Transverse colon (tissue), 4 donors: ENCODE measurements at regions not wholly inside any gene's neighbourhood (a gene's known extent, or its start where the extent isn't known, plus 50 kb on each side); places are given as distances from the start of the nearest gene placed in this dataset.

Experiments used
- DNase-seq: peaks from one replicate; pipeline ENCODE4 v3.0.0-alpha.2; 2019
- H3K27ac ChIP-seq, 4 donors: fragments of 200-600 bp; sonication (generic); 2 replicates each; pipeline ENCODE4 v1.5.1; 2016 to 2018; ENCODE audit warnings: inconsistent platforms in 4 of 4
- H3K27me3 ChIP-seq: fragments of 200-600 bp; sonication (generic); 2 replicates; pipeline ENCODE4 v1.5.1; 2017; ENCODE audit warnings: inconsistent platforms
- H3K36me3 ChIP-seq, 4 donors: fragments of 200-600 bp; sonication (generic); 2 replicates each; pipeline ENCODE4 v1.5.1; 2017 to 2019; ENCODE audit warnings: inconsistent platforms in 4 of 4
- H3K4me1 ChIP-seq, 4 donors: fragments of 200-600 bp; sonication (generic); 2 replicates each; pipeline ENCODE4 v1.5.1; 2017 to 2020; ENCODE audit warnings: inconsistent platforms in 4 of 4
- H3K4me3 ChIP-seq, 4 donors: fragments of 200-600 bp; sonication (generic); 1 replicate in 1 of 4; 2 replicates in 3 of 4; pipeline versions ENCODE4 v1.5.1 to v1.6.1; 2017 to 2019; ENCODE audit warnings: inconsistent platforms in 4 of 4
- H3K9me3 ChIP-seq, 2 donors: fragments of 200-600 bp; sonication (generic); 2 replicates each; pipeline ENCODE4 v1.5.1; 2017 to 2019; ENCODE audit warnings: inconsistent platforms in 2 of 2
- CTCF ChIP-seq, 5 experiments: fragments of 200-600 bp in 3 of 5; fragments of 450-650 bp in 2 of 5; sonication (generic) in 3 of 5; IDR thresholded peaks; 1 replicate in 2 of 5; 2 replicates in 3 of 5; pipeline ENCODE4 v1.5.1; 2016 to 2017; ENCODE audit warnings: antibody characterized with exemption in 5 of 5, inconsistent platforms in 3 of 5, mild to moderate bottlenecking in 2 of 5, moderate library complexity in 1 of 5
- EP300 ChIP-seq: sonication (generic); formaldehyde crosslinking; IDR thresholded peaks from one replicate; pipeline ENCODE4 v1.6.1; 2017; ENCODE audit warnings: antibody characterized with exemption, low read depth
- POLR2A ChIP-seq: fragments of 450-650 bp; IDR thresholded peaks from one replicate; pipeline ENCODE4 v1.6.1; 2016; ENCODE audit warnings: antibody characterized with exemption, mild to moderate bottlenecking, moderate library complexity
- POLR2AphosphoS5 ChIP-seq, 3 donors: sonication (generic); formaldehyde crosslinking; IDR thresholded peaks; one replicate each; pipeline ENCODE4 v1.6.1; 2016; ENCODE audit warnings: antibody characterized with exemption in 3 of 3
- WGBS, 2 donors: methylation state at CpG; one replicate each; pipeline ENCODE4 v1.1.5; 2018; ENCODE audit warnings: low coverage in 1 of 2; 5-methylcytosine and 5-hydroxymethylcytosine counted together
- in situ Hi-C, 4 donors: fragments of 200-750 bp; cut with MboI; loops; one replicate each; pipeline versions ENCODE4 v1.15.0 to v1.15.1; 2017; ENCODE audit warnings: low sequenced_read_pairs in 3 of 4, low pct_ligation_motif_present in 1 of 4, low pct_unique_long_range_greater_than_20kb in 1 of 4
- intact Hi-C: fragments of 100-400 bp; cut with DNase I; formaldehyde crosslinking; loops from one replicate; pipeline ENCODE4 v1.15.1; 2023; ENCODE audit warnings: low total_unique reads

GRCh38 chr6:141470810-141471209 lies 661.9 kb upstream of the GJE1 start:
- in situ Hi-C loops (no loop called here), intact Hi-C loops (no loop called here)
- H3K9me3 ChIP-seq = no peaks in the 10 kb centered on the region
- WGBS, 2 donors = 93 to 100% methylated on average over 2 of the region's 2 CpGs
- TF ChIP-seq POLR2AphosphoS5 (IDR thresholded peaks at IDR 0.05) (no peak), POLR2A (no peak), EP300 (no peak), CTCF (IDR thresholded peaks at IDR 0.05) (no peak)
- no peak overlapping the region for H3K27ac ChIP-seq
- DNase-seq = no peak
- H3K27me3 ChIP-seq = no peaks in the 10 kb centered on the region
- H3K36me3 ChIP-seq = no peaks in the 10 kb centered on the region
- H3K4me3 ChIP-seq = no peak overlapping the region
- no peaks in the 10 kb centered on the region for H3K4me1 ChIP-seq

- Histone ChIP-seq H3K27ac (no peak overlapping the region), H3K4me3 (no peak overlapping the region), H3K27me3 (no peaks in the 10 kb centered on the region), H3K4me1 (no peaks in the 10 kb centered on the region), H3K9me3 (no peaks in the 10 kb centered on the region), H3K36me3 (no peaks in the 10 kb centered on the region)
- no peak for DNase-seq
- no peak for TF ChIP-seq POLR2A
- no peak for TF ChIP-seq POLR2AphosphoS5 (IDR thresholded peaks at IDR 0.05)
- no peak for TF ChIP-seq CTCF (IDR thresholded peaks at IDR 0.05)
- TF ChIP-seq EP300 = no peak
- intact Hi-C loops (no loop called here), in situ Hi-C loops (no loop called here)
Measured at GRCh38 chr6:141467881-141468280, 664.8 kb upstream of the GJE1 start.

- H3K36me3 ChIP-seq = no peaks in the 10 kb centered on the region
- H3K4me1 ChIP-seq = no peaks in the 10 kb centered on the region
- intact Hi-C loops (no loop called here), in situ Hi-C loops (no loop called here)
- H3K4me3 ChIP-seq = no peak overlapping the region
- no peak for DNase-seq
- H3K9me3 ChIP-seq = no peaks in the 10 kb centered on the region
- no peaks in the 10 kb centered on the region for H3K27me3 ChIP-seq
- 75 to 81% methylated on average over 1 of the region's 1 CpG for WGBS, 2 donors
- H3K27ac ChIP-seq = no peak overlapping the region
- TF ChIP-seq POLR2AphosphoS5 (IDR thresholded peaks at IDR 0.05) = no peak
- no peak for TF ChIP-seq CTCF (IDR thresholded peaks at IDR 0.05)
- TF ChIP-seq POLR2A = no peak
- no peak for TF ChIP-seq EP300
Measured at GRCh38 chr6:141467041-141467440, 665.7 kb upstream of the GJE1 start.

GRCh38 chr6:141464896-141465295 lies 667.8 kb upstream of the GJE1 start:
- intact Hi-C loops = no loop called here
- H3K27me3 ChIP-seq = no peaks in the 10 kb centered on the region
- no peak overlapping the region for H3K4me3 ChIP-seq
- DNase-seq = no peak
- TF ChIP-seq POLR2A = no peak
- TF ChIP-seq CTCF (IDR thresholded peaks at IDR 0.05) = no peak
- TF ChIP-seq EP300 = no peak
- WGBS, 2 donors = 74 to 89% methylated on average over 2 of the region's 2 CpGs
- H3K36me3 ChIP-seq = no peaks in the 10 kb centered on the region
- H3K27ac ChIP-seq = no peak overlapping the region
- H3K9me3 ChIP-seq = no peaks in the 10 kb centered on the region
- in situ Hi-C loops = no loop called here
- no peaks in the 10 kb centered on the region for H3K4me1 ChIP-seq
